K562 (cell line): ENCODE measurements at regions not wholly inside any gene's neighbourhood (a gene's known extent, or its start where the extent isn't known, plus 50 kb on each side); places are given as distances from the start of the nearest gene placed in this dataset.

ENCODE experiments used
- BRF1 ChIP-seq: IDR thresholded peaks from 3 replicates; pipeline ENCODE4 v1.6.1; 2011; ENCODE audit warnings: borderline replicate concordance, mild to moderate bottlenecking; ENCODE audit not compliant: insufficient read length; ENCODE audit errors: extremely low read depth
- HNRNPH1 ChIP-seq: fragments of 200-400 bp; formaldehyde crosslinking; optimal IDR thresholded peaks from 2 replicates; pipeline ENCODE3; 2017; ENCODE audit warnings: low read depth, mild to moderate bottlenecking, low read length, moderate library complexity
- MYNN ChIP-seq, 2 experiments: sonication (generic); formaldehyde crosslinking in 1 of 2; IDR thresholded peaks; 2 replicates each; pipeline versions ENCODE4 v1.5.0 to v1.6.1; 2016 to 2020; ENCODE audit warnings: antibody characterized with exemption in 1 of 2, missing genetic modification reagents in 1 of 2
- NCOA6 ChIP-seq: fragments of 450-650 bp; IDR thresholded peaks from 2 replicates; pipeline ENCODE4 v1.6.1; 2017; ENCODE audit warnings: mild to moderate bottlenecking
- NFYB ChIP-seq: IDR thresholded peaks from 2 replicates; pipeline ENCODE4 v1.6.1; 2011; ENCODE audit warnings: mild to moderate bottlenecking, moderate library complexity; ENCODE audit not compliant: insufficient read length; ENCODE audit errors: extremely low read depth
- RAD21 ChIP-seq, 2 experiments: fragments of 250-450 bp in 1 of 2; fragments of 450-650 bp in 1 of 2; sonication (Bioruptor Pico) in 1 of 2; formaldehyde crosslinking in 1 of 2; IDR thresholded peaks in 1 of 2; conservative IDR thresholded peaks in 1 of 2; 2 replicates each; pipeline versions ENCODE4 v1.4.0 to v1.8.0; 2020 to 2022; ENCODE audit warnings: mild to moderate bottlenecking in 2 of 2, moderate library complexity in 1 of 2
- SMAD4 ChIP-seq: fragments of 250-450 bp; sonication (Bioruptor Pico); conservative IDR thresholded peaks from 2 replicates; pipeline ENCODE4 v1.8.0; 2021; ENCODE audit warnings: inconsistent platforms, mild to moderate bottlenecking, moderate library complexity
- SMC3 ChIP-seq: conservative IDR thresholded peaks from 2 replicates; pipeline ENCODE4 v1.6.1; 2011; ENCODE audit warnings: low read depth, low read length, improper control_type of control experiment; ENCODE audit not compliant: insufficient read depth
- ZNF507 ChIP-seq: conservative IDR thresholded peaks from 2 replicates; pipeline ENCODE4 v1.6.1; 2017; ENCODE audit warnings: missing genetic modification characterization, missing compliant biosample characterization
- TF ChIP-seq, protein P1 (sequence below), 3 experiments: IDR thresholded peaks in 2 of 3; conservative IDR thresholded peaks in 1 of 3; 2 replicates each; pipeline ENCODE4 v1.5.1; 2011 to 2012; ENCODE audit warnings: low read length in 3 of 3, mild to moderate bottlenecking in 3 of 3, control low read depth in 2 of 3, improper control_type of control experiment in 1 of 3, inconsistent platforms in 1 of 3, low read depth in 1 of 3, mixed read lengths in 1 of 3, moderate library complexity in 1 of 3; ENCODE audit not compliant: insufficient read depth in 2 of 3
- TF ChIP-seq, protein P2 (sequence below): sonication (generic); formaldehyde crosslinking; IDR thresholded peaks from 2 replicates; pipeline ENCODE4 v1.5.0; 2020; ENCODE audit warnings: missing genetic modification reagents

GRCh38 chr2:188853307-188853706, 120.9 kb upstream of the COL3A1 start:
- no peak for TF ChIP-seq NFYB
- no peak for TF ChIP-seq SMAD4 (CRISPR knock-in tag)
- TF ChIP-seq, protein P1, sequence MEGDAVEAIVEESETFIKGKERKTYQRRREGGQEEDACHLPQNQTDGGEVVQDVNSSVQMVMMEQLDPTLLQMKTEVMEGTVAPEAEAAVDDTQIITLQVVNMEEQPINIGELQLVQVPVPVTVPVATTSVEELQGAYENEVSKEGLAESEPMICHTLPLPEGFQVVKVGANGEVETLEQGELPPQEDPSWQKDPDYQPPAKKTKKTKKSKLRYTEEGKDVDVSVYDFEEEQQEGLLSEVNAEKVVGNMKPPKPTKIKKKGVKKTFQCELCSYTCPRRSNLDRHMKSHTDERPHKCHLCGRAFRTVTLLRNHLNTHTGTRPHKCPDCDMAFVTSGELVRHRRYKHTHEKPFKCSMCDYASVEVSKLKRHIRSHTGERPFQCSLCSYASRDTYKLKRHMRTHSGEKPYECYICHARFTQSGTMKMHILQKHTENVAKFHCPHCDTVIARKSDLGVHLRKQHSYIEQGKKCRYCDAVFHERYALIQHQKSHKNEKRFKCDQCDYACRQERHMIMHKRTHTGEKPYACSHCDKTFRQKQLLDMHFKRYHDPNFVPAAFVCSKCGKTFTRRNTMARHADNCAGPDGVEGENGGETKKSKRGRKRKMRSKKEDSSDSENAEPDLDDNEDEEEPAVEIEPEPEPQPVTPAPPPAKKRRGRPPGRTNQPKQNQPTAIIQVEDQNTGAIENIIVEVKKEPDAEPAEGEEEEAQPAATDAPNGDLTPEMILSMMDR (IDR thresholded peaks at IDR 0.05 in 2 of 3, conservative IDR thresholded peaks at IDR 0.05 in 1 of 3; ENCODE audit: insufficient read depth in 2 of 3, low read depth in 1 of 3, low read length in 3 of 3): no peak
- no peak for TF ChIP-seq NCOA6
- TF ChIP-seq, protein P2, sequence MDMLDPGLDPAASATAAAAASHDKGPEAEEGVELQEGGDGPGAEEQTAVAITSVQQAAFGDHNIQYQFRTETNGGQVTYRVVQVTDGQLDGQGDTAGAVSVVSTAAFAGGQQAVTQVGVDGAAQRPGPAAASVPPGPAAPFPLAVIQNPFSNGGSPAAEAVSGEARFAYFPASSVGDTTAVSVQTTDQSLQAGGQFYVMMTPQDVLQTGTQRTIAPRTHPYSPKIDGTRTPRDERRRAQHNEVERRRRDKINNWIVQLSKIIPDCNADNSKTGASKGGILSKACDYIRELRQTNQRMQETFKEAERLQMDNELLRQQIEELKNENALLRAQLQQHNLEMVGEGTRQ (CRISPR knock-in tag): no peak
- no peak for TF ChIP-seq HNRNPH1
- TF ChIP-seq MYNN (IDR thresholded peaks at IDR 0.05): no peak
- TF ChIP-seq MYNN (CRISPR knock-in tag; IDR thresholded peaks at IDR 0.05): no peak
- TF ChIP-seq RAD21 (CRISPR knock-in tag; conservative IDR thresholded peaks at IDR 0.05 in 1 of 2, IDR thresholded peaks at IDR 0.05 in 1 of 2): no peak
- TF ChIP-seq ZNF507 (tag): no peak
- no peak for TF ChIP-seq BRF1
- no peak for TF ChIP-seq SMC3
